ENCODE measurements at regions not wholly inside any gene's neighbourhood (a gene's known extent, or its start where the extent isn't known, plus 50 kb on each side); places are given as distances from the start of the nearest gene placed in this dataset.

DNA sequence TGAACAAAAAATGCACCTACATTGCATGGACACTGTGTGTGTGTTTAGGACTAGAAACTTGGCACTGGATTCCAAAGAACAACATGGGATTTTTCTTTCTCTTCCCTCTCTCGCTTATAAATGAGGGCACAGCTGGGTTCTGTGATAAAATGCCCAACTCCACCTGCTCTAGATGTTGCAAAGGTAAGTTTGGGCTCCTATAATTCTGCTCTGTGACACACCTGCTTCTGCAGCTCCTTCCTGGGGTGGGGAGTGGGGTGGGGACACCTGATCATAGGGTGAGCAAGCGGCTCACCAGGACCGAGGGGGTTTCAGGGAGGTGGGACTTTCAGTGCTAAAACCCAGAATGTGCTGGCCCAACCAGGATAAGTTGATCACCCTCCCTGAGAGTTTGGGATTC is 104.3 kb downstream of the AXIN2 start:
- Histone ChIP-seq H3K36me3 (ENCODE audit: insufficient read depth, low read length) (no peaks in the 10 kb centered on the region), H3K27ac (ENCODE audit: low read depth, low read length) (no peak overlapping the region), H4K20me1 (ENCODE audit: insufficient read depth, low read length) (no peaks in the 10 kb centered on the region), H3K9me3 (ENCODE audit: low read depth, low read length) (no peaks in the 10 kb centered on the region), H2AFZ (ENCODE audit: low read length) (no peak overlapping the region), H3K4me3 (ENCODE audit: insufficient read depth, low read length) (no peak overlapping the region), H3K79me2 (ENCODE audit: insufficient read depth, low read length) (no peaks in the 10 kb centered on the region), H3K27me3 (ENCODE audit: insufficient read depth, low read length) (peaks cover 29% of the 10 kb centered on the region), H3K4me1 (ENCODE audit: insufficient read depth, low read length) (no peaks in the 10 kb centered on the region), H3K4me2 (ENCODE audit: insufficient read depth, low read length) (no peak overlapping the region)
- peak; percentile 22 for DNase-seq (ENCODE audit: insufficient read length, low spot score, missing footprints)
- TF ChIP-seq CTCF (IDR thresholded peaks at IDR 0.05; ENCODE audit: extremely low read depth, low read depth, low read length), result no peak

DNA sequence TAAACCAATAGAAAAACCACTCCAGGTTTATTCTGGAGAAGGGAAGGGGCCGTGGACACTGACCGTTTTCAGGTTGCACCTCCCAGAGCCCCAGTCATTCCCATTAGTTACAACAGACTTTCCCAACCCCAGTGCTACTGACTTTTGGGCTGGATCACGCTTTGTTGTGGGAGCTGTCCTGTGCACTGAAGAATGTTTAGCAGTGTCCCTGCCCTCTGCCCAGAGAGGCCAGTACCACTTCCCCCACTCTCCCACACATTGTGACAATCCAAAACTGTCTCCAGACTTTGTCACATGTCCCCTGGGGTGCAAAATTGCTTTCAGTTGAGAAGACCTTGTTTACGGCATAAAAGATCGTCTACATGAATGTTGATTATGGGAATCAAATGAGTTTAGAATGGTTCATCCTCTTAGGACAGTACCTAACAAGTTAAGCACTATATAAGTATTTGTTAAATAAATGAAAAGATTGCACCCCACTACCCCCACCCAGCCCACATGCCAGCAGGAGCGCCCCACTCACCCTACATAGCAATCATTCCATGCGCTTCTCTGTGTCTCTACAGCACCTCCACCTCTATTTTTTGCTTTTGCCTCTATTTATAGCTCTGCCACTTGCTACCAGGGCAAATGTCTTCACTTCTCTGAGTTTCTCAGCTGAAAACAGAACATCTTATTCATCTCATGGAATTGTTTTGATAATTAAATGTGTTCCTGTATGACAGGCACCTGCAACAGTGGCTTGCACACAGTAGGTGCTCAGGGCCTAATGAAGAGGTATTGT is 104.9 kb downstream of the AXIN2 start:
- TF ChIP-seq CTCF (IDR thresholded peaks at IDR 0.05; ENCODE audit: extremely low read depth, low read depth, low read length), result no peak
- H3K4me2 ChIP-seq (ENCODE audit: insufficient read depth, low read length), result no peak overlapping the region
- no peaks in the 10 kb centered on the region for H3K79me2 ChIP-seq (ENCODE audit: insufficient read depth, low read length)
- no peaks in the 10 kb centered on the region for H3K9me3 ChIP-seq (ENCODE audit: low read depth, low read length)
- H3K4me3 ChIP-seq (ENCODE audit: insufficient read depth, low read length), result no peak overlapping the region
- no peak overlapping the region for H3K27ac ChIP-seq (ENCODE audit: low read depth, low read length)
- DNase-seq (ENCODE audit: insufficient read length, low spot score, missing footprints), result no peak
- no peak overlapping the region for H2AFZ ChIP-seq (ENCODE audit: low read length)
- H3K27me3 ChIP-seq (ENCODE audit: insufficient read depth, low read length), result peaks cover 24% of the 10 kb centered on the region
- H3K36me3 ChIP-seq (ENCODE audit: insufficient read depth, low read length), result no peaks in the 10 kb centered on the region
- H4K20me1 ChIP-seq (ENCODE audit: insufficient read depth, low read length), result no peaks in the 10 kb centered on the region
- H3K4me1 ChIP-seq (ENCODE audit: insufficient read depth, low read length), result no peaks in the 10 kb centered on the region

DNA sequence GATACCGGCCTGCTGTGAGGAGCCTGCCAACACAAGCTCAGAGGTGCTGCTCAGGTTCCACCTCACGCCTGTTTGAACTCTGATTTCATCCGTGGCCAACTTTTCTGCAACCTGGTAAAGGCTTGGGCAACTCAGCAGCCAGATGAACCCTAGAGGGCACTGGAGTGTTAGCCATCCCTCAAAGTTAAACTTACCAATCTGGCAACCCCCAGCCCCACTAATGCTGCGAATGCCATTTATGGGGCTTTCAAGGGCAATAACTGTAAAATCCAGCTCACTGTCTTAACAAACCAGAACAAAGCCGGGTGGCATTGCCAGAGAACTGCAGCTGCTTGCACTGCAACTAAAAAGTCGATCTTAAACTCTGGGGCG is 105.5 kb downstream of the AXIN2 start:
- Histone ChIP-seq H3K79me2 (ENCODE audit: insufficient read depth, low read length) (no peaks in the 10 kb centered on the region), H4K20me1 (ENCODE audit: insufficient read depth, low read length) (no peaks in the 10 kb centered on the region), H3K36me3 (ENCODE audit: insufficient read depth, low read length) (no peaks in the 10 kb centered on the region), H3K27ac (ENCODE audit: low read depth, low read length) (no peak overlapping the region), H3K9me3 (ENCODE audit: low read depth, low read length) (no peaks in the 10 kb centered on the region), H2AFZ (ENCODE audit: low read length) (no peak overlapping the region), H3K4me1 (ENCODE audit: insufficient read depth, low read length) (no peaks in the 10 kb centered on the region), H3K4me3 (ENCODE audit: insufficient read depth, low read length) (no peak overlapping the region), H3K4me2 (ENCODE audit: insufficient read depth, low read length) (no peak overlapping the region), H3K27me3 (ENCODE audit: insufficient read depth, low read length) (peaks cover 26% of the 10 kb centered on the region)
- DNase-seq (ENCODE audit: insufficient read length, low spot score, missing footprints), result peak; percentile 62
- TF ChIP-seq CTCF (IDR thresholded peaks at IDR 0.05; ENCODE audit: extremely low read depth, low read depth, low read length), result peak; percentile 43

GRCh38 chr17:65455154-65455971 is 106.1 kb downstream of the AXIN2 start:
- no peak overlapping the region for H3K4me3 ChIP-seq (ENCODE audit: insufficient read depth, low read length)
- no peaks in the 10 kb centered on the region for H3K4me1 ChIP-seq (ENCODE audit: insufficient read depth, low read length)
- H4K20me1 ChIP-seq (ENCODE audit: insufficient read depth, low read length), result no peaks in the 10 kb centered on the region
- peaks cover 28% of the 10 kb centered on the region for H3K27me3 ChIP-seq (ENCODE audit: insufficient read depth, low read length)
- no peaks in the 10 kb centered on the region for H3K79me2 ChIP-seq (ENCODE audit: insufficient read depth, low read length)
- DNase-seq (ENCODE audit: insufficient read length, low spot score, missing footprints), result no peak
- H3K36me3 ChIP-seq (ENCODE audit: insufficient read depth, low read length), result no peaks in the 10 kb centered on the region
- no peak overlapping the region for H3K4me2 ChIP-seq (ENCODE audit: insufficient read depth, low read length)
- no peaks in the 10 kb centered on the region for H3K9me3 ChIP-seq (ENCODE audit: low read depth, low read length)
- TF ChIP-seq CTCF (IDR thresholded peaks at IDR 0.05; ENCODE audit: extremely low read depth, low read depth, low read length), result no peak
- no peak overlapping the region for H2AFZ ChIP-seq (ENCODE audit: low read length)
- no peak overlapping the region for H3K27ac ChIP-seq (ENCODE audit: low read depth, low read length)
